SK-N-SH (cell line): ENCODE measurements at regions not wholly inside any gene's neighbourhood (a gene's known extent, or its start where the extent isn't known, plus 50 kb on each side); places are given as distances from the start of the nearest gene placed in this dataset.

Experiments
- CTCF ChIP-seq: fragments of 200-600 bp; sonication (generic); IDR thresholded peaks from 2 replicates; pipeline ENCODE4 v1.6.1; 2017; ENCODE audit warnings: antibody characterized with exemption, mild to moderate bottlenecking, moderate library complexity
- EP300 ChIP-seq, 2 experiments: IDR thresholded peaks; 2 replicates each; pipeline versions ENCODE4 v1.4.0 to v1.6.1; 2012; ENCODE audit warnings: borderline replicate concordance in 1 of 2, low read depth in 1 of 2, low read length in 1 of 2
- EZH2phosphoT487 ChIP-seq: fragments of 200-600 bp; sonication (generic); IDR thresholded peaks from 2 replicates; pipeline ENCODE4 v1.6.1; 2017; ENCODE audit warnings: low read depth, mixed run types, mild to moderate bottlenecking, antibody characterized with exemption, moderate library complexity, borderline replicate concordance
- MXI1 ChIP-seq: IDR thresholded peaks from 2 replicates; pipeline ENCODE4 v1.6.1; 2012; ENCODE audit warnings: mild to moderate bottlenecking, low read depth, low read length, improper control_type of control experiment
- POLR2AphosphoS5 ChIP-seq: IDR thresholded peaks from 2 replicates; pipeline ENCODE4 v1.6.1; 2012; ENCODE audit warnings: low read depth, low read length
- RAD21 ChIP-seq: IDR thresholded peaks from 2 replicates; pipeline ENCODE4 v1.6.1; 2012; ENCODE audit warnings: mild to moderate bottlenecking, low read length
- RCOR1 ChIP-seq: fragments of 150-350 bp; IDR thresholded peaks from 2 replicates; pipeline ENCODE4 v1.6.1; 2017; ENCODE audit warnings: antibody characterized with exemption, low read length
- RXRA ChIP-seq: IDR thresholded peaks from 2 replicates; pipeline ENCODE4 v1.4.0; 2012; ENCODE audit warnings: low read depth, mild to moderate bottlenecking, borderline replicate concordance
- SIN3A ChIP-seq: IDR thresholded peaks from 2 replicates; pipeline ENCODE4 v1.6.1; 2012; ENCODE audit warnings: low read depth, mild to moderate bottlenecking, low read length, moderate library complexity, borderline replicate concordance
- TCF12 ChIP-seq: IDR thresholded peaks from 2 replicates; pipeline ENCODE4 v1.4.0; 2012
- YY1 ChIP-seq: IDR thresholded peaks from 2 replicates; pipeline ENCODE4 v1.4.0; 2012; ENCODE audit warnings: low read depth, mild to moderate bottlenecking
- TF ChIP-seq, protein P1 (sequence below): IDR thresholded peaks from 2 replicates; pipeline ENCODE4 v1.6.1; 2012; ENCODE audit warnings: mild to moderate bottlenecking, low read depth, low read length, moderate library complexity
- TF ChIP-seq, protein P2 (sequence below): IDR thresholded peaks from 2 replicates; pipeline ENCODE4 v1.4.0; 2012; ENCODE audit warnings: low read depth, borderline replicate concordance

- TF ChIP-seq CTCF (no peak), RXRA (no peak), RAD21 (no peak), EZH2phosphoT487 (no peak), EP300 (IDR thresholded peaks at IDR 0.05; ENCODE audit: borderline replicate concordance in 1 of 2, low read depth in 1 of 2, low read length in 1 of 2) (no peak), SIN3A (no peak), TCF12 (no peak), POLR2AphosphoS5 (no peak), RCOR1 (no peak), MXI1 (no peak), YY1 (no peak)
- TF ChIP-seq, protein P1, sequence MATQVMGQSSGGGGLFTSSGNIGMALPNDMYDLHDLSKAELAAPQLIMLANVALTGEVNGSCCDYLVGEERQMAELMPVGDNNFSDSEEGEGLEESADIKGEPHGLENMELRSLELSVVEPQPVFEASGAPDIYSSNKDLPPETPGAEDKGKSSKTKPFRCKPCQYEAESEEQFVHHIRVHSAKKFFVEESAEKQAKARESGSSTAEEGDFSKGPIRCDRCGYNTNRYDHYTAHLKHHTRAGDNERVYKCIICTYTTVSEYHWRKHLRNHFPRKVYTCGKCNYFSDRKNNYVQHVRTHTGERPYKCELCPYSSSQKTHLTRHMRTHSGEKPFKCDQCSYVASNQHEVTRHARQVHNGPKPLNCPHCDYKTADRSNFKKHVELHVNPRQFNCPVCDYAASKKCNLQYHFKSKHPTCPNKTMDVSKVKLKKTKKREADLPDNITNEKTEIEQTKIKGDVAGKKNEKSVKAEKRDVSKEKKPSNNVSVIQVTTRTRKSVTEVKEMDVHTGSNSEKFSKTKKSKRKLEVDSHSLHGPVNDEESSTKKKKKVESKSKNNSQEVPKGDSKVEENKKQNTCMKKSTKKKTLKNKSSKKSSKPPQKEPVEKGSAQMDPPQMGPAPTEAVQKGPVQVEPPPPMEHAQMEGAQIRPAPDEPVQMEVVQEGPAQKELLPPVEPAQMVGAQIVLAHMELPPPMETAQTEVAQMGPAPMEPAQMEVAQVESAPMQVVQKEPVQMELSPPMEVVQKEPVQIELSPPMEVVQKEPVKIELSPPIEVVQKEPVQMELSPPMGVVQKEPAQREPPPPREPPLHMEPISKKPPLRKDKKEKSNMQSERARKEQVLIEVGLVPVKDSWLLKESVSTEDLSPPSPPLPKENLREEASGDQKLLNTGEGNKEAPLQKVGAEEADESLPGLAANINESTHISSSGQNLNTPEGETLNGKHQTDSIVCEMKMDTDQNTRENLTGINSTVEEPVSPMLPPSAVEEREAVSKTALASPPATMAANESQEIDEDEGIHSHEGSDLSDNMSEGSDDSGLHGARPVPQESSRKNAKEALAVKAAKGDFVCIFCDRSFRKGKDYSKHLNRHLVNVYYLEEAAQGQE: no peak
- TF ChIP-seq, protein P2, sequence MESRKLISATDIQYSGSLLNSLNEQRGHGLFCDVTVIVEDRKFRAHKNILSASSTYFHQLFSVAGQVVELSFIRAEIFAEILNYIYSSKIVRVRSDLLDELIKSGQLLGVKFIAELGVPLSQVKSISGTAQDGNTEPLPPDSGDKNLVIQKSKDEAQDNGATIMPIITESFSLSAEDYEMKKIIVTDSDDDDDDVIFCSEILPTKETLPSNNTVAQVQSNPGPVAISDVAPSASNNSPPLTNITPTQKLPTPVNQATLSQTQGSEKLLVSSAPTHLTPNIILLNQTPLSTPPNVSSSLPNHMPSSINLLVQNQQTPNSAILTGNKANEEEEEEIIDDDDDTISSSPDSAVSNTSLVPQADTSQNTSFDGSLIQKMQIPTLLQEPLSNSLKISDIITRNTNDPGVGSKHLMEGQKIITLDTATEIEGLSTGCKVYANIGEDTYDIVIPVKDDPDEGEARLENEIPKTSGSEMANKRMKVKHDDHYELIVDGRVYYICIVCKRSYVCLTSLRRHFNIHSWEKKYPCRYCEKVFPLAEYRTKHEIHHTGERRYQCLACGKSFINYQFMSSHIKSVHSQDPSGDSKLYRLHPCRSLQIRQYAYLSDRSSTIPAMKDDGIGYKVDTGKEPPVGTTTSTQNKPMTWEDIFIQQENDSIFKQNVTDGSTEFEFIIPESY: no peak
Measured at GRCh38 chr6:8578006-8578405, 142.7 kb upstream of the SLC35B3 start.
